Upper lobe of right lung (tissue), 1 donor: ENCODE measurements at regions not wholly inside any gene's neighbourhood (a gene's known extent, or its start where the extent isn't known, plus 50 kb on each side); places are given as distances from the start of the nearest gene placed in this dataset.
"Not testable (repeated sequence)": the region's sequence is repeated elsewhere in the genome, so short reads cannot be mapped to it uniquely, and the experiment has no call there.

Experiments
- ATAC-seq: fragments of 200-7000 bp; cut with Tn5 transposase; one replicate; pipeline ENCODE4 v1.9.1; 2020; ENCODE audit warnings: mild to moderate bottlenecking, moderate library complexity
- DNase-seq: peaks from one replicate; pipeline ENCODE4 v3.0.0-alpha.2; 2020
- H3K27ac ChIP-seq: fragments of 200-600 bp; one replicate; pipeline ENCODE4 v1.8.0; 2022
- H3K27me3 ChIP-seq: fragments of 200-600 bp; one replicate; pipeline ENCODE4 v1.8.0; 2022; ENCODE audit warnings: mild to moderate bottlenecking
- H3K36me3 ChIP-seq: fragments of 200-600 bp; one replicate; pipeline ENCODE4 v1.8.0; 2022
- H3K4me1 ChIP-seq: fragments of 200-600 bp; one replicate; pipeline ENCODE4 v1.8.0; 2022
- H3K4me3 ChIP-seq: fragments of 200-600 bp; one replicate; pipeline ENCODE4 v1.8.0; 2022; ENCODE audit warnings: mild to moderate bottlenecking
- H3K9me3 ChIP-seq: fragments of 200-600 bp; one replicate; pipeline ENCODE4 v1.8.0; 2022
- CTCF ChIP-seq: fragments of 200-600 bp; IDR thresholded peaks from one replicate; pipeline ENCODE4 v1.8.0; 2022; ENCODE audit warnings: antibody characterized with exemption
- intact Hi-C: fragments of 100-400 bp; cut with DNase I; formaldehyde crosslinking; loops from one replicate; pipeline ENCODE4 v1.11.0; 2022
- donor health status: DM: no; HTN: yes; CAD: no; lungs with severe emphysema.

DNA sequence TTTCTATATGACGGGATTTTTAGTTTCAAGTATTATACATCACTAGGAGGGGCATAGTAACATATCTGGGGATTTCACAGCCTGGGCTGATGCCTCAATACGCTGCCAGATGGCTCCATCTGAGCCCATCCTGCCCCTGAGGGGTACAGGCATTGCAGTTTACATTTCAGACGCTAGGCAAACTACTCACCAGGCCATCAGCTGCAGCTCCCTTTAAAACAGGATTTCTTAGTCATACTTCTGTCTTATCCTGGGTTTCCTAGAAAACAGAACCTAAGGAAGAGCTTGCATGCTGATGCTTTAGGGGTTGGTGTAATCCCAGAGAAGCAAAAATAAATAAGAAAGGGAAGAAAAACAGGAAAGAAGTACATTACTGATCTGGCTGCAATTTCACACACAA, 372.8 kb upstream of the PIK3R1 start:
- no peaks in the 10 kb centered on the region for H3K27me3 ChIP-seq
- no peaks in the 10 kb centered on the region for H3K9me3 ChIP-seq
- intact Hi-C loops = no loop called here
- no peak overlapping the region for H3K4me3 ChIP-seq
- ATAC-seq (no peak), DNase-seq (no peak)
- no peaks in the 10 kb centered on the region for H3K4me1 ChIP-seq
- H3K36me3 ChIP-seq = no peaks in the 10 kb centered on the region
- no peak overlapping the region for H3K27ac ChIP-seq
- no peak for TF ChIP-seq CTCF

DNA sequence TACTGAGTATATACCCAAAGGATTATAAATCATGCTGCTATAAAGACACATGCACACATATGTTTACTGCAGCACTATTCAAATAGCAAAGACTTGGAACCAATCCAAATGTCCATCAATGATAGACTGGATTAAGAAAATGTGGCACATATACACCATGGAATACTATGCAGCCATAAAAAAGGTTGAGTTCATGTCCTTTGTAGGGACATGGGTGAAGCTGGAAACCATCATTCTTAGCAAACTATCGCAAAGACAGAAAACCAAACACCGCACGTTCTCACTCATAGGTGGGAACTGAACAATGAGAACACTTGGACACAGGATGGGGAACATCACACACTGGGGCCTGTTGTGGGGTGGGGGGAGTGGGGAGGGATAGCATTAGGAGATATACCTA, 378.3 kb upstream of the PIK3R1 start:
- H3K36me3 ChIP-seq, intact Hi-C loops, H3K27me3 ChIP-seq, DNase-seq, ATAC-seq, H3K9me3 ChIP-seq, H3K4me1 ChIP-seq, H3K4me3 ChIP-seq, H3K27ac ChIP-seq: not testable (repeated sequence)

DNA sequence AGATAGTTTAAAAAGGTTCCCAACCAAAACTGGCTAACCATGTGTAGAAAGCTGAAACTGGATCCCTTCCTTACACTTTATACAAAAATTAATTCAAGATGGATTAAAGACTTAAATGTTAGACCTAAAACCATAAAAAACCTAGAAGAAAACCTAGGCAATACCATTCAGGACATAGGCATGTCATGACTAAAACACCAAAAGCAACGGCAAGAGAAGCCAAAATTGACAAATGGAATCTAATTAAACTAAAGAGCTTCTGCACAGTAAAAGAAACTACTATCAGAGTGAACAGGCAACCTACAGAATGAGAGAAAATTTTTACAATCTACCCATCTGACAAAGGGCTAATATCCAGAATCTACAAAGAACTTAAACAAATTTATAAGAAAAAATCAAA, 379.1 kb upstream of the PIK3R1 start:
- H3K36me3 ChIP-seq, H3K4me3 ChIP-seq, H3K27me3 ChIP-seq, DNase-seq, intact Hi-C loops, ATAC-seq, H3K9me3 ChIP-seq, H3K27ac ChIP-seq, H3K4me1 ChIP-seq: not testable (repeated sequence)

GRCh38 chr5:67831048-67831447, 384.5 kb upstream of the PIK3R1 start:
- DNase-seq = no peak
- no peak overlapping the region for H3K4me3 ChIP-seq
- no peak overlapping the region for H3K27ac ChIP-seq
- TF ChIP-seq CTCF = no peak
- no peaks in the 10 kb centered on the region for H3K27me3 ChIP-seq
- intact Hi-C loops = no loop called here
- no peaks in the 10 kb centered on the region for H3K36me3 ChIP-seq
- no peaks in the 10 kb centered on the region for H3K9me3 ChIP-seq
- ATAC-seq = no peak
- no peaks in the 10 kb centered on the region for H3K4me1 ChIP-seq

- TF ChIP-seq CTCF = no peak
- Histone ChIP-seq H3K36me3 (no peaks in the 10 kb centered on the region), H3K27me3 (no peaks in the 10 kb centered on the region), H3K4me3 (no peak overlapping the region), H3K9me3 (no peaks in the 10 kb centered on the region), H3K4me1 (no peaks in the 10 kb centered on the region), H3K27ac (no peak overlapping the region)
- intact Hi-C loops = no loop called here
- no peak for DNase-seq
- ATAC-seq = no peak
These were observed 388.0 kb upstream of the PIK3R1 start for GRCh38 chr5:67827541-67827940.

GRCh38 chr5:67824852-67825251, 390.7 kb upstream of the PIK3R1 start:
- Histone ChIP-seq H3K27ac (no peak overlapping the region), H3K9me3 (no peaks in the 10 kb centered on the region), H3K4me3 (no peak overlapping the region), H3K36me3 (no peaks in the 10 kb centered on the region), H3K27me3 (no peaks in the 10 kb centered on the region), H3K4me1 (no peaks in the 10 kb centered on the region)
- TF ChIP-seq CTCF = no peak
- ATAC-seq = no peak
- DNase-seq = no peak
- intact Hi-C loops = no loop called here

GRCh38 chr5:67817652-67818051, 397.9 kb upstream of the PIK3R1 start:
- no peaks in the 10 kb centered on the region for H3K27me3 ChIP-seq
- intact Hi-C loops = no loop called here
- TF ChIP-seq CTCF = no peak

More at GRCh38 chr5:67817652-67818051, 397.9 kb upstream of the PIK3R1 start:
- Histone ChIP-seq H3K4me3 (no peak overlapping the region), H3K9me3 (no peaks in the 10 kb centered on the region), H3K36me3 (no peaks in the 10 kb centered on the region), H3K4me1 (peaks cover 6% of the 10 kb centered on the region), H3K27ac (no peak overlapping the region)
- no peak for ATAC-seq
- no peak for DNase-seq
